LNCaP clone FGC (cell line): ENCODE measurements at regions not wholly inside any gene's neighbourhood (a gene's known extent, or its start where the extent isn't known, plus 50 kb on each side); places are given as distances from the start of the nearest gene placed in this dataset.

Source experiments
- DNase-seq: peaks from one replicate; pipeline ENCODE4 v3.0.0-alpha.2; 2011; ENCODE audit warnings: low read depth
- H3K4me3 ChIP-seq: 2 replicates; pipeline ENCODE4 v1.5.1; 2011; ENCODE audit warnings: mild to moderate bottlenecking, low read depth, low read length, control low read depth
- CTCF ChIP-seq: IDR thresholded peaks from 2 replicates; pipeline ENCODE4 v1.5.1; 2012; ENCODE audit warnings: mild to moderate bottlenecking; ENCODE audit not compliant: control insufficient read depth, insufficient read depth; ENCODE audit errors: extremely low read depth

DNA sequence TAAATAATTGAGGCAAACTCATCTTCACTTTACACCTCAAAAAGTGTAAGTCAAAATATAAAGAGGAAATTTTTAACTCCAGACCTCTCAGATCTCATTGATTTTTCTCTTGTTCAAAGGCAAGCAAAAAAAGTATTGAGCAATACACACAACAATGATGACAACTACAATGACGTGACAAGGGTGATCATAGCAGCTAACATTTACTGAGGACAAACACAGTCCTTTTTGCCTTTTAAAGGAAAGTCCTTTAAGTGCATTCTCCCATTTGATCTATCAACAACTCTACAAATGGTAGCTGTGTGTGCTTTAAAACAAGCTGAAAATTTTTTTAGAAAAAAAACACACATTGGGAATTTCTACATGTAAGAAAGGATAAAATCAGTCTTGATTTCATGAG is 123.5 kb upstream of the CTAGE1 start:
- no peak for TF ChIP-seq CTCF
- DNase-seq = no peak
- H3K4me3 ChIP-seq = no peak overlapping the region

- no peak for DNase-seq
- H3K4me3 ChIP-seq = no peak overlapping the region
- TF ChIP-seq CTCF = no peak
Observed at GRCh38 chr18:22542406-22542835, 124.7 kb upstream of the CTAGE1 start.

GRCh38 chr18:22543769-22544168 is 126.1 kb upstream of the CTAGE1 start:
- H3K4me3 ChIP-seq = no peak overlapping the region
- no peak for TF ChIP-seq CTCF
- no peak for DNase-seq

GRCh38 chr18:22544626-22545025 is 126.9 kb upstream of the CTAGE1 start:
- H3K4me3 ChIP-seq = no peak overlapping the region
- no peak for TF ChIP-seq CTCF
- DNase-seq = no peak

DNA sequence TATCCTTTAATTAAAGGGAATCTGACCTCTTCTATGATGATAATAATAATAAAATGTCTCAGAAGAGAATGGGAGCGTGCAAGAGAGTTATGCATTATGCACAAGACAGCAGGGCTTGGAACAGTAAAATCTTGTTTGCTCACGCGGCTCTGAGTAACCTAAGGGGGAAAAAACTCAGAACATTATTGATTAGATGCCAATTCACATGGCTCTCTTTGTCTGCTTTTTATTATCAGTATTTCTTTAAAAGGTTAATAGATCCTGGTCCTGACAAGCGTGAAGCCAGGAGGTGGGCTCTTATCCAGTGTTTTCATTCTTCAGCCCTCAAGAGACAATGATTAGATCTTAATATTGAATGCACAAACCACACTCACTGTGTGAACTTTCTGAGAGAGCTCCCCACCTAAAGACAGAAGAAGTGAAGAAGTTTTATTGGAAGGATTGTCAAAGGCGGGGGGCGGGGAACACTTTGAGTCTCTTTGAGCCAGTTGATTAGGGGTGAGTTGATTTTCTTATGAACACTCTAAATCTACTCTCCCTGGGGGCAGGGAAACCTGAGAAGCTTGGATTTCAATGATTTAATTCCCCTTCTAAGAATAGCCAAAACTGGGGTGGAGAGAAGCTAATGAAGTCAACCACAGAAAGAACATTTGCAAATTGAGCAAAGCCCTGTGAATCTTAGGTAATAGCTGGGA is 127.5 kb upstream of the CTAGE1 start:
- no peak for DNase-seq
- no peak overlapping the region for H3K4me3 ChIP-seq
- TF ChIP-seq CTCF = no peak

GRCh38 chr18:22546905-22547570 is 129.3 kb upstream of the CTAGE1 start:
- DNase-seq = no peak
- H3K4me3 ChIP-seq = no peak overlapping the region
- no peak for TF ChIP-seq CTCF

GRCh38 chr18:22547807-22548561 is 130.3 kb upstream of the CTAGE1 start:
- no peak overlapping the region for H3K4me3 ChIP-seq
- DNase-seq = no peak
- TF ChIP-seq CTCF = no peak
